ENCODE measurements at regions not wholly inside any gene's neighbourhood (a gene's known extent, or its start where the extent isn't known, plus 50 kb on each side); places are given as distances from the start of the nearest gene placed in this dataset.

DNA sequence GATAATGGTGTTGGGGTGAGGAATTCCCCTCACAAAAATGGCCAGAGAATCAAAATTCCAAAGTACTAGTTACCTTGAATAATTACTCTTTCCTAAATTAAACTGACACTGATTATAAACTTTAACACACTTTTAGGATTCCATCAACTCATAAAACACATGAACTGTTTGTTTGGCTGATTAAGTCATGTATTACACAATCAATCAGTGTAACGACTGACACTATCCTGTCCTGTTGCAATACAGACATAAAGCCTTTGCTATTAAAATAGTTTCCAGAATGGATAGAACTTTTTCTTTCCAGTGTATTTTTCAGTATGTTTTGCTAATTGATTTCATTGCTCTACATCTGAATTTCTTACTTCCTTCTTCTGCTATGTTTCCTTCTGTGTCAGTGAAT, 1709.4 kb upstream of the RAG2 start:
- Histone ChIP-seq H3K9me2 (ENCODE audit: insufficient read depth, low read length) (no peaks in the 10 kb centered on the region), H3K4me2 (ENCODE audit: low read length) (no peak overlapping the region), H3K9me3 (ENCODE audit: low read length) (no peaks in the 10 kb centered on the region), H3K4me3 (ENCODE audit: low read length) (no peak overlapping the region), H3K9ac (ENCODE audit: low read length) (no peak overlapping the region), H4K20me1 (ENCODE audit: insufficient read depth) (no peaks in the 10 kb centered on the region), H3K27me3 (ENCODE audit: insufficient read depth, low read depth, low read length) (no peaks in the 10 kb centered on the region), H2AFZ (ENCODE audit: low read depth, low read length) (no peak overlapping the region), H3K27ac (ENCODE audit: low read length) (no peak overlapping the region), H3F3A (ENCODE audit: insufficient read depth, low read length, poor library complexity, severe bottlenecking) (peaks cover 3% of the 10 kb centered on the region), H3K79me2 (replicated peaks; ENCODE audit: insufficient read depth, low read length) (no peaks in the 10 kb centered on the region), H3K36me3 (ENCODE audit: insufficient read depth, low read length) (no peaks in the 10 kb centered on the region)
- TF ChIP-seq EP300 (conservative IDR thresholded peaks at IDR 0.05; ENCODE audit: poor library complexity, severe bottlenecking) = no peak
- TF ChIP-seq CTCF (IDR thresholded peaks at IDR 0.05; ENCODE audit: poor library complexity, severe bottlenecking) = no peak
- no peak for TF ChIP-seq REST (IDR thresholded peaks at IDR 0.05; ENCODE audit: borderline replicate concordance)
- no peak for TF ChIP-seq SMC3 (conservative IDR thresholded peaks at IDR 0.05; ENCODE audit: poor library complexity)
- no peak for TF ChIP-seq MXI1 (conservative IDR thresholded peaks at IDR 0.05; ENCODE audit: poor library complexity, severe bottlenecking)
- TF ChIP-seq EZH2 (IDR thresholded peaks at IDR 0.05; ENCODE audit: borderline replicate concordance, insufficient read depth, low read length, poor library complexity, severe bottlenecking) = no peak
- TF ChIP-seq POLR2AphosphoS5 (IDR thresholded peaks at IDR 0.05) = no peak
- no peak for TF ChIP-seq TAF1 (IDR thresholded peaks at IDR 0.05; ENCODE audit: low read depth)
- no peak for TF ChIP-seq RAD21 (conservative IDR thresholded peaks at IDR 0.05)

DNA sequence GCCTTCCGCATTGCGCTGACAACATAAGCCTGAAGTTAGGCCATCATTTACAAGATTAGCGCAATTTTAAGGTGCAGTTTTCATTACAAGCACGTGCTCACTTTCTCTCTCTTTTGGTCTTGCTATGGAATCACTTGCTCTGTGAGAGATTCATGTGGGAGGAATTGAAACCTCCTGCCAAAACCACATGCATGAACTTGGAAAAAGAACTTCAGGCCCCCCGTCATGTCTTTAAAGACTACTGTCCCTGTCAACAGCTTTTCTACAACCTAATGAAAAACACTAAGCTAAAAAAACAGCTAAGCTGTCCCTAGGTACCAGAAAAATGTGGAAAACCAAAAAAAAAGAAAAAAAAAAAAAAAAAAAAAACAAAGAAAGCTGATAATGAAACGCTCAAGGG, 1707.6 kb upstream of the RAG2 start:
- Histone ChIP-seq H3K4me2 (ENCODE audit: low read length) (no peak overlapping the region), H3K4me3 (ENCODE audit: low read length) (no peak overlapping the region), H3K27ac (ENCODE audit: low read length) (no peak overlapping the region), H4K20me1 (ENCODE audit: insufficient read depth) (no peaks in the 10 kb centered on the region), H3K9me3 (ENCODE audit: low read length) (no peaks in the 10 kb centered on the region), H3K36me3 (ENCODE audit: insufficient read depth, low read length) (no peaks in the 10 kb centered on the region), H3K27me3 (ENCODE audit: insufficient read depth, low read depth, low read length) (no peaks in the 10 kb centered on the region), H3F3A (ENCODE audit: insufficient read depth, low read length, poor library complexity, severe bottlenecking) (peaks cover 3% of the 10 kb centered on the region), H3K9ac (ENCODE audit: low read length) (no peak overlapping the region), H3K79me2 (replicated peaks; ENCODE audit: insufficient read depth, low read length) (no peaks in the 10 kb centered on the region), H2AFZ (ENCODE audit: low read depth, low read length) (no peak overlapping the region), H3K9me2 (ENCODE audit: insufficient read depth, low read length) (no peaks in the 10 kb centered on the region)
- TF ChIP-seq TAF1 (IDR thresholded peaks at IDR 0.05; ENCODE audit: low read depth) (no peak), SMC3 (conservative IDR thresholded peaks at IDR 0.05; ENCODE audit: poor library complexity) (no peak), RAD21 (conservative IDR thresholded peaks at IDR 0.05) (no peak), MXI1 (conservative IDR thresholded peaks at IDR 0.05; ENCODE audit: poor library complexity, severe bottlenecking) (no peak), EZH2 (IDR thresholded peaks at IDR 0.05; ENCODE audit: borderline replicate concordance, insufficient read depth, low read length, poor library complexity, severe bottlenecking) (no peak), EP300 (conservative IDR thresholded peaks at IDR 0.05; ENCODE audit: poor library complexity, severe bottlenecking) (no peak), CTCF (IDR thresholded peaks at IDR 0.05; ENCODE audit: poor library complexity, severe bottlenecking) (no peak), REST (IDR thresholded peaks at IDR 0.05; ENCODE audit: borderline replicate concordance) (no peak), POLR2AphosphoS5 (IDR thresholded peaks at IDR 0.05) (no peak)
